ENCODE measurements at regions not wholly inside any gene's neighbourhood (a gene's known extent, or its start where the extent isn't known, plus 50 kb on each side); places are given as distances from the start of the nearest gene placed in this dataset.

GRCh38 chr1:11374748-11375110, 101.7 kb downstream of the UBIAD1 start:
- TF ChIP-seq POLR2AphosphoS5 (IDR thresholded peaks at IDR 0.05; ENCODE audit: low read depth, low read length) (no peak), POLR2A (IDR thresholded peaks at IDR 0.05; ENCODE audit: low read depth, low read length) (no peak), TAF1 (IDR thresholded peaks at IDR 0.05; ENCODE audit: borderline replicate concordance, low read depth, low read length) (no peak)

Data from GM12892 (cell line).